Endothelial cell of umbilical vein (primary cell): ENCODE measurements at regions not wholly inside any gene's neighbourhood (a gene's known extent, or its start where the extent isn't known, plus 50 kb on each side); places are given as distances from the start of the nearest gene placed in this dataset.

Source experiments
- EZH2 ChIP-seq: IDR thresholded peaks from 2 replicates; pipeline ENCODE4 v1.6.1; 2012; ENCODE audit warnings: borderline replicate concordance, low read depth, mild to moderate bottlenecking, moderate library complexity, low read length, inconsistent platforms; ENCODE audit not compliant: severe bottlenecking
- FOS ChIP-seq: IDR thresholded peaks from 2 replicates; pipeline ENCODE4 v1.6.1; 2011; ENCODE audit warnings: mild to moderate bottlenecking, low read length, moderate library complexity, borderline replicate concordance; ENCODE audit not compliant: insufficient read depth
- JUN ChIP-seq: IDR thresholded peaks from 2 replicates; pipeline ENCODE4 v1.6.1; 2011; ENCODE audit warnings: borderline replicate concordance, low read depth; ENCODE audit not compliant: insufficient read length, insufficient read depth
- MYC ChIP-seq: IDR thresholded peaks from one replicate; pipeline ENCODE4 v1.6.1; 2011; ENCODE audit warnings: mild to moderate bottlenecking, low read depth, low read length
- POLR2A ChIP-seq: IDR thresholded peaks from 2 replicates; pipeline ENCODE4 v1.6.1; 2012; ENCODE audit warnings: low read depth, mild to moderate bottlenecking, control low read depth, low read length
- POLR2AphosphoS5 ChIP-seq: IDR thresholded peaks from 2 replicates; pipeline ENCODE4 v1.6.1; 2012; ENCODE audit warnings: low read depth, mild to moderate bottlenecking, control low read depth, low read length, moderate library complexity; ENCODE audit not compliant: insufficient read depth
- TF ChIP-seq, protein P1 (sequence below), 2 donors: IDR thresholded peaks; 1 replicate in 1 of 2; 2 replicates in 1 of 2; pipeline ENCODE4 v1.5.1; 2011; ENCODE audit warnings: low read length in 2 of 2, mild to moderate bottlenecking in 2 of 2, moderate library complexity in 2 of 2, control low read depth in 1 of 2, inconsistent platforms in 1 of 2, low read depth in 1 of 2; ENCODE audit not compliant: insufficient read depth in 1 of 2; ENCODE audit errors: extremely low read depth in 1 of 2
- TF ChIP-seq, protein P2 (sequence below): IDR thresholded peaks from 2 replicates; pipeline ENCODE4 v1.6.1; 2011; ENCODE audit not compliant: insufficient read depth, insufficient read length

DNA sequence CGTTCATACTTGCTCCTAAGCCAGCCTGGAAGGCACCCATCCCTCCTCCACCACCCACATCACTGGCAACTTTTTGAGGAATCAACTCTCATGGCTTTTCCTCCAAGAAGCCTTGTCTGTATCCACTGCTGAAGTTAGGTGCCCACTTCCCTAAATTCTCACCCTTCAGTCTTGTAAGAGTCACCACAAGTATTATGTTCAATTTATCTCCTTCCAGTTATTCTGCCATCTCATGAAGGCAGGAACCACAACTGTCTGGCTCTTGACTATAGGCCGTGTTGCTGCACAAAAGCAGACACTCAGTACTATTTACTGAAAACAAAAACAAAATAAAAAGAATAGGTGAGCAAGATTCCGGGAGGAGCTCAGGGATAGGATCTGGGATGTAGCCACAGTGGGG, 234.8 kb downstream of the CYRIA start:
- TF ChIP-seq, protein P1, sequence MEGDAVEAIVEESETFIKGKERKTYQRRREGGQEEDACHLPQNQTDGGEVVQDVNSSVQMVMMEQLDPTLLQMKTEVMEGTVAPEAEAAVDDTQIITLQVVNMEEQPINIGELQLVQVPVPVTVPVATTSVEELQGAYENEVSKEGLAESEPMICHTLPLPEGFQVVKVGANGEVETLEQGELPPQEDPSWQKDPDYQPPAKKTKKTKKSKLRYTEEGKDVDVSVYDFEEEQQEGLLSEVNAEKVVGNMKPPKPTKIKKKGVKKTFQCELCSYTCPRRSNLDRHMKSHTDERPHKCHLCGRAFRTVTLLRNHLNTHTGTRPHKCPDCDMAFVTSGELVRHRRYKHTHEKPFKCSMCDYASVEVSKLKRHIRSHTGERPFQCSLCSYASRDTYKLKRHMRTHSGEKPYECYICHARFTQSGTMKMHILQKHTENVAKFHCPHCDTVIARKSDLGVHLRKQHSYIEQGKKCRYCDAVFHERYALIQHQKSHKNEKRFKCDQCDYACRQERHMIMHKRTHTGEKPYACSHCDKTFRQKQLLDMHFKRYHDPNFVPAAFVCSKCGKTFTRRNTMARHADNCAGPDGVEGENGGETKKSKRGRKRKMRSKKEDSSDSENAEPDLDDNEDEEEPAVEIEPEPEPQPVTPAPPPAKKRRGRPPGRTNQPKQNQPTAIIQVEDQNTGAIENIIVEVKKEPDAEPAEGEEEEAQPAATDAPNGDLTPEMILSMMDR (IDR thresholded peaks at IDR 0.05; ENCODE audit: extremely low read depth in 1 of 2, insufficient read depth in 1 of 2, low read depth in 1 of 2, low read length in 2 of 2): no peak
- TF ChIP-seq EZH2 (no peak), POLR2AphosphoS5 (no peak), POLR2A (no peak), FOS (no peak), JUN (no peak), MYC (no peak)
- TF ChIP-seq, protein P2, sequence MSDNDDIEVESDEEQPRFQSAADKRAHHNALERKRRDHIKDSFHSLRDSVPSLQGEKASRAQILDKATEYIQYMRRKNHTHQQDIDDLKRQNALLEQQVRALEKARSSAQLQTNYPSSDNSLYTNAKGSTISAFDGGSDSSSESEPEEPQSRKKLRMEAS: no peak
